Heart left ventricle (tissue), 16 donors: ENCODE measurements at regions not wholly inside any gene's neighbourhood (a gene's known extent, or its start where the extent isn't known, plus 50 kb on each side); places are given as distances from the start of the nearest gene placed in this dataset.

ENCODE experiments used
- ATAC-seq, 4 donors: fragments of 200-7000 bp; cut with Tn5 transposase; one replicate each; pipeline ENCODE4 v1.9.1; 2020 to 2022; ENCODE audit warnings: moderate library complexity in 4 of 4, mild to moderate bottlenecking in 3 of 4, moderate number of reproducible peaks in 1 of 4
- DNase-seq, 5 donors: peaks; one replicate each; pipeline ENCODE4 v3.0.0-alpha.2; 2020
- H3K27ac ChIP-seq, 12 donors: fragments of 200-600 bp; sonication (generic) in 4 of 12; one replicate each; pipeline versions ENCODE4 v1.5.0 to v1.8.0; 2016 to 2022; ENCODE audit warnings: mild to moderate bottlenecking in 2 of 12
- H3K27me3 ChIP-seq, 9 donors: fragments of 200-600 bp; sonication (generic) in 2 of 9; one replicate each; pipeline versions ENCODE4 v1.5.1 to v1.8.0; 2016 to 2022; ENCODE audit warnings: mild to moderate bottlenecking in 3 of 9
- H3K36me3 ChIP-seq, 9 donors: fragments of 200-600 bp; sonication (generic) in 2 of 9; one replicate each; pipeline versions ENCODE4 v1.5.0 to v1.8.0; 2018 to 2022; ENCODE audit warnings: mild to moderate bottlenecking in 2 of 9
- H3K4me1 ChIP-seq, 12 donors: fragments of 200-600 bp; sonication (generic) in 4 of 12; one replicate each; pipeline versions ENCODE4 v1.5.0 to v1.8.0; 2016 to 2022; ENCODE audit warnings: mild to moderate bottlenecking in 3 of 12
- H3K4me3 ChIP-seq, 12 donors: fragments of 200-600 bp; sonication (generic) in 4 of 12; one replicate each; pipeline versions ENCODE4 v1.5.0 to v1.8.0; 2017 to 2022; ENCODE audit warnings: mild to moderate bottlenecking in 9 of 12, moderate library complexity in 4 of 12
- H3K9me3 ChIP-seq, 12 donors: fragments of 200-600 bp; sonication (generic) in 4 of 12; one replicate each; pipeline versions ENCODE4 v1.5.0 to v1.8.0; 2016 to 2022; ENCODE audit warnings: mild to moderate bottlenecking in 1 of 12
- CTCF ChIP-seq, 12 donors: fragments of 200-600 bp; sonication (generic) in 4 of 12; IDR thresholded peaks; one replicate each; pipeline versions ENCODE4 v1.5.0 to v1.8.0; 2018 to 2022; ENCODE audit warnings: antibody characterized with exemption in 12 of 12, mild to moderate bottlenecking in 5 of 12
- POLR2A ChIP-seq, 2 donors: fragments of 450-650 bp; IDR thresholded peaks; one replicate each; pipeline ENCODE4 v1.6.1; 2017; ENCODE audit warnings: antibody characterized with exemption in 2 of 2, mild to moderate bottlenecking in 2 of 2, moderate library complexity in 2 of 2
- WGBS, 4 donors: extraction: QIAGEN DNeasy Blood & Tissue Kit in 2 of 4; methylation state at CpG; one replicate each; pipeline versions ENCODE4 v1.1.5 to v1.1.7; 2013 to 2018; 5-methylcytosine and 5-hydroxymethylcytosine counted together
- intact Hi-C, 10 donors: fragments of 100-400 bp; cut with DNase I; formaldehyde crosslinking; loops; one replicate each; pipeline versions ENCODE4 v1.11.1 to v1.14.2; 2022
- donor health status: ischemic (EF 13 %, LVEDD 7.1; RV severe dilation, severe dysfunction).
- donor health status: healthy with polysubstance abuse.
- donor health status: DM: no; HTN: yes; CAD: no.
- donor health status: DM: no; HTN: no; CAD: no.
- donor health status: ischemic (EF 25% LVEDD 6.9; RV normal size, moderate dysfunction).
- donor health status: ischemic (EF 25% LVEDD 5.7; RV mildly dilated, moderate dysfunction).
- donor health status: healthy.
- donor health status: DM: yes; HTN: yes; CAD: no.
- donor health status: ischemic (EF 35%, LVEDD 5.7; RV mildly dilated, moderate dysfunction).
- donor health status: nonischemic (EF 11% LVEDD 7.7; RV severe dilation, severe dysfunction).
- donor health status: DM: yes; HTN: yes; CAD: no.
- donor health status: PGD.
- donor health status: ischemic (EF 29% LVEDD 5.4; RV normal size, mild dysfunction).
- donor health status: nonischemic (EF 23%, LVEDD 6.1; RV moderate dilation, normal function).

GRCh38 chr1:81635816-81636215 lies 164.9 kb upstream of the ADGRL2 start:
- DNase-seq (no peak), ATAC-seq (no peak)
- intact Hi-C loops = no loop called here
- TF ChIP-seq CTCF (IDR thresholded peaks at IDR 0.05) (no peak), POLR2A (IDR thresholded peaks at IDR 0.05) (no peak)
- Histone ChIP-seq H3K4me3 (no peak overlapping the region), H3K27me3 (no peaks in the 10 kb centered on the region), H3K4me1 (peaks cover 0 to 5% (median 0%) of the 10 kb centered on the region in 12 donors), H3K9me3 (peaks cover 0 to 7% (median 0%) of the 10 kb centered on the region in 12 donors), H3K27ac (no peak overlapping the region), H3K36me3 (no peaks in the 10 kb centered on the region)
- 72 to 82% (median 76%) methylated on average over 2 of the region's 2 CpGs for WGBS, 4 donors

DNA sequence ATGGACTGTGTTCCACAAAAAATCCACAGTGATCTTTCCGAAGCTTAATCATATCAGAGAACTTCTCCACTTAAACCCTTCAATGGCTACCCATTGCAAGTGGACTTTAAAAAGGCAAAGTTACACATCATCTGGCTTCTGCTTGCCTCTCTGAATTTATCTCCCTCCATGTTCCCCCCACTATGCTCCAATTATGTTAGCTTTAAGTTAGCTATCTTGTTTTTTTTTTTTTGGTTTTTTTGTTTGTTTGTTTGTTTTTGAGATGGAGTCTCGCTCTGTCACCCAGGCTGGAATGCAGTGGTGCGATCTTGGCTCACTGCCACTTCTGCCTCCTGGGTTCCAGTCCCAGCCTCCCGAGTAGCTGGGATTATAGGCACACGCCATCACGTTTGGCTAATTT lies 166.4 kb upstream of the ADGRL2 start:
- intact Hi-C loops = no loop called here
- Histone ChIP-seq H3K4me3 (no peak overlapping the region), H3K36me3 (no peaks in the 10 kb centered on the region), H3K27me3 (no peaks in the 10 kb centered on the region), H3K27ac (no peak overlapping the region), H3K4me1 (no peaks in the 10 kb centered on the region), H3K9me3 (peaks cover 0 to 7% (median 0%) of the 10 kb centered on the region in 12 donors)
- no peak for ATAC-seq
- WGBS, 4 donors = 90 to 96% (median 94%) methylated on average over 6 of the region's 6 CpGs
- TF ChIP-seq POLR2A (IDR thresholded peaks at IDR 0.05) = no peak
- no peak for TF ChIP-seq CTCF (IDR thresholded peaks at IDR 0.05)
- no peak for DNase-seq

DNA sequence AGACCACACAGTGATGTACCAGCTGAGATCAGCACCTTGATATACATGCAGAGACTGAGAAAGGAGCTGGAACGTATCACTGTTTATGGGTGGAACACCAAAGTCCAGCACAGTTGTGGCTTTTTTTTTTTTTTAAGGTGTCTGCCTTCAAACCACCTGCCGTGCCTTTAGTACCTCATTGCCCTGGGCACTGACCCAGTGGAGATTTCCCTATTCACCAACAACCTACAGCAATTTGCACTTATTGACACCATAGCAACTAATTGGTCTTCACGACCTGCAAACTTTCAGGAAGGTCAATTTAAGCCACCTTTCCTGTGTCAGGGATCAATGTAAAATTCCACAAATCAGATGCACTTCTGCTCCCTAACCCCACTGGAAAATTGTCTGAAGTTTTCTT lies 181.6 kb upstream of the ADGRL2 start:
- no peak overlapping the region for H3K27ac ChIP-seq
- H3K36me3 ChIP-seq = no peaks in the 10 kb centered on the region
- no peak overlapping the region for H3K4me3 ChIP-seq
- H3K4me1 ChIP-seq = no peaks in the 10 kb centered on the region
- intact Hi-C loops = no loop called here
- DNase-seq (no peak), ATAC-seq (no peak)
- H3K9me3 ChIP-seq = peaks cover 0 to 8% (median 0%) of the 10 kb centered on the region in 12 donors
- 62 to 93% (median 81%) methylated on average over 3 of the region's 3 CpGs for WGBS, 4 donors
- TF ChIP-seq POLR2A (IDR thresholded peaks at IDR 0.05) = no peak
- TF ChIP-seq CTCF (IDR thresholded peaks at IDR 0.05) = no peak
- no peaks in the 10 kb centered on the region for H3K27me3 ChIP-seq

DNA sequence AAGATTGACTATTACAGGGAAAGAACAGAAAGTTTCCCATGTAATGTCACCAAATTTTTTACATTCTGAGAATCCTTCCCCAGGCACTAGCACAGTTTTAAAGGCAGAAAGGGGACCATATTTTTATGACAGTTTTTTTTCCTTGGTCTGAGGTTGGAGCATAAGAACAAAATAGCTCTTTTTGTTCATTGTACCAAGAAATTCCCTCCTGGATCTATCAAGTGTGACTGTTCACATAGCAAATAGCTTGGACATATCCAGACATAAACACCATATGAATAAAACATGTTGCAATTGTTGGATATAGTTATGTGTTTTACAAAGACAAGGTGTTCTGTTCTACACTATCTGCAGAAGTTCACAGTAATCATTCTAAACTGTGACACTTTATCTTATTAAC lies 182.4 kb upstream of the ADGRL2 start:
- TF ChIP-seq CTCF (IDR thresholded peaks at IDR 0.05) (no peak), POLR2A (IDR thresholded peaks at IDR 0.05) (no peak)
- Histone ChIP-seq H3K9me3 (peaks cover 0 to 8% (median 0%) of the 10 kb centered on the region in 12 donors), H3K27me3 (no peaks in the 10 kb centered on the region), H3K27ac (no peak overlapping the region), H3K4me1 (no peaks in the 10 kb centered on the region), H3K4me3 (no peak overlapping the region), H3K36me3 (no peaks in the 10 kb centered on the region)
- ATAC-seq (no peak), DNase-seq (no peak)
- intact Hi-C loops = no loop called here
